GM12873 (cell line): ENCODE measurements at regions not wholly inside any gene's neighbourhood (a gene's known extent, or its start where the extent isn't known, plus 50 kb on each side); places are given as distances from the start of the nearest gene placed in this dataset.

Experiments used
- TF ChIP-seq, protein P1 (sequence below): IDR thresholded peaks from 2 replicates; pipeline ENCODE4 v1.5.1; 2012; ENCODE audit warnings: low read depth, mild to moderate bottlenecking, moderate library complexity, low read length, control low read depth; ENCODE audit not compliant: insufficient read depth; ENCODE audit errors: missing control alignments

DNA sequence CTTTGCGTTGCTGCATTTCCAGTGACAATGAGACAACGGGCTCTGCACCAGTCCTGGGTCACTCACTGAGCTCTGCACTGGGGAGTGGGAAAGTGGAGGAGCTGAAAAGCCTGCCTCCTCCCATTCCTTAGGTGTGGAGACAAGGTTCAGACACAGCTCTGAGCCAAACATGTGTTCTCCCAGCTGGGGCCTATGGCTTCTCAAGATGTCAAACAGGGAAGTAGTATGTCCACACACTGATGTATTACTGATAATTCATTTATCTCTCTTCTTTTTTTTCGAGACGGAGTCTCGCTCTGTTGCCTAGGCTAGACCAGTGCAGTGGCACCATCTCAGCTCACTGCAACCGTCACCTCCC, 90.2 kb upstream of the SLC4A7 start:
- TF ChIP-seq, protein P1, sequence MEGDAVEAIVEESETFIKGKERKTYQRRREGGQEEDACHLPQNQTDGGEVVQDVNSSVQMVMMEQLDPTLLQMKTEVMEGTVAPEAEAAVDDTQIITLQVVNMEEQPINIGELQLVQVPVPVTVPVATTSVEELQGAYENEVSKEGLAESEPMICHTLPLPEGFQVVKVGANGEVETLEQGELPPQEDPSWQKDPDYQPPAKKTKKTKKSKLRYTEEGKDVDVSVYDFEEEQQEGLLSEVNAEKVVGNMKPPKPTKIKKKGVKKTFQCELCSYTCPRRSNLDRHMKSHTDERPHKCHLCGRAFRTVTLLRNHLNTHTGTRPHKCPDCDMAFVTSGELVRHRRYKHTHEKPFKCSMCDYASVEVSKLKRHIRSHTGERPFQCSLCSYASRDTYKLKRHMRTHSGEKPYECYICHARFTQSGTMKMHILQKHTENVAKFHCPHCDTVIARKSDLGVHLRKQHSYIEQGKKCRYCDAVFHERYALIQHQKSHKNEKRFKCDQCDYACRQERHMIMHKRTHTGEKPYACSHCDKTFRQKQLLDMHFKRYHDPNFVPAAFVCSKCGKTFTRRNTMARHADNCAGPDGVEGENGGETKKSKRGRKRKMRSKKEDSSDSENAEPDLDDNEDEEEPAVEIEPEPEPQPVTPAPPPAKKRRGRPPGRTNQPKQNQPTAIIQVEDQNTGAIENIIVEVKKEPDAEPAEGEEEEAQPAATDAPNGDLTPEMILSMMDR = no peak

DNA sequence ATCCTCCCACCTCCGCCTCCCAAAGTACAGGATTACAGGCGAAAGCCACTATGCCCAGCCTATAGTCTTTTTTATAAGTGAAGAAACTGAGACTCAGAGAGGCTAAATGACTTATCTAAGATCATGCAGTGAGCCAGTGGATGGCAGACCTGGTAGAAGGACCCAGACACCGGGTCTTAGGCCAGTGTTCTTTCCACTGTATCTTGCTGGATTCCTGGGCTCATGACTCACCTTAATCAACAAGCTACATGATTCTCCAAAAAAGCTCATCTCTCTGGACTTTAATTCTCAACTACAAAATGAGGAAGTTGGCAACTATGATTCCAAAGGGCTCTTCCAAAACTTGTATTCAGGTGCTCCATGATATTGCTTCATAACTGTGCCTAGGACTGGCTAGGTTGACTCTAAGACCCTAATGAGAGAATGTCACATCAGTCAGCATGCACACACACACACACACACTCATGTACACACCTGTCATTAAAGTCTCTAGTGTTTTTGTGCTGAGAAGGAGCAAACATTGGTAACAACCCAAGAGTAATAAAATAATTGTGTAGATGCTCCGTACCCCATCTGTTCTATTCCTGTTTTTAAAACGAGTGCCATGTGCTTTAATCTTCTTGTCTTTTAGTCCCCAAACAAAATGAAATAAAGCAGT, 89.7 kb upstream of the SLC4A7 start:
- TF ChIP-seq, protein P1 = no peak

DNA sequence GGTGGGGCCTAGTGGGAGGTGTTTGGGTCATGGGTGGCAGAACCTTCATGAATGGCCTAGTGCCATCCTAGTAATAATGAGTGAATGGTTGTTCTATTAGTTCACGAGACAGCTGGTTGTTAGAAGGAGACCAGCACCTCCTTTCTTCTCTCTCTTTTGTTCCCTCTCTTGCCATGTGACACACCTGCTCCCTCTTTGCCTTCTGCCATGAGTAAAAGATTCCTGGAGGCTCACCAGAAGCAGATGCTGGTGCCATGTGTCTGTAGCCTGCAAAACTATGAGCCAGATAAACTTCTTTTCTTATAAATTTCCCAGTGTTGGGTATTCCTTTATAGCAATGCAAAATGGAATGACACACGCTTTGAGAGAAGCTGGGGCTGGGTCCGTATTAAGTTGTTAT, 89.0 kb upstream of the SLC4A7 start:
- TF ChIP-seq, protein P1 = no peak

DNA sequence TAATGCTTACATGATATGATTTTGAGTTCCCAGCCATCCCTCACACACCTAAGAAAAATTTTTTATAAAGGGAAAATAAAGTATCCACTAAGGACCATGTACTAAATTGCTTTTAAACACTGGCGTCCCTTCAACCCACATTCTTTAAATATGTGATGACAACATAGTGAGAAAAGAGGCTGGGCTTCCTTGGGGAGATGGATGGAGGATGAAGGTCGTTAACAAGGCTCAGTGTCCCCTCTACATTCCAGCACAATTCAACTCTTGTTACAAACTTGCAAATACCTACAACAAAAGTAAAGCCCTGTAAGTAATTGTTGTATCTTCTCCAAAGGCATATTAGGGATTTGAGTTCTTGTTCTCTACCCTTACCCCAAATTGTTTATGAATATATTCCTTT, 87.2 kb upstream of the SLC4A7 start:
- TF ChIP-seq, protein P1 = no peak

DNA sequence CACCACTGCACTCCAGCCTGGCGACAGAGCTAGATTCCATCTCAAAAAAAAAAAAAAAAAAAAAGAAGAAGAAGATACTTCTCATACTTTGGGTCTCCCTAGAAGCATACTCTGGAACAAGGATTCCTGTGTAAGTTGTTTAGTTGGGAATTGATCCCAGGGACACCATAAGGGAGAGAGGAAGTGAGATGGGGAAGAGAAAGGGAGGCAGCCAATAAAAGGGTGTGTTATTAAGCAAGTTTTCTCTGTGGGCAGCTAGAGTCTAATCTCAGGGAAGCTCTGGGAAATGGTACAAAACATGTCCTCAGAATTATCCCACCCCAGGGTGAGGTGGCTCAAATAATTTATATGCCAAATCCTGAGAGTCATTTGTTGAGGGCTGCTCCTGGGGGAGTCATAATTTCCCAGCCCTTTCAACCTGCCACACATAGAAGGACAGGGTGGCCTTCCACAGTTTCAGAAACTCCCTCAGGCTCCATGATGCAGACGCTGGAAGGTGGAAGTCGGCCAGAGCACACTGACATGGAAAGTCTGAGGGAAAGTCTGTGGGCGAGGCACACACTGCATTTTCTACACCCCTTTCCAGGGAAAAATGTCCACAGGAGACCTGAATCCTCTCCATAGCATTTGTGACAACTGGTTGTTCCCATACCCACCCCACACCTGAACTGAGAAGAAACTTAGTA, 86.4 kb upstream of the SLC4A7 start:
- TF ChIP-seq, protein P1 = no peak

DNA sequence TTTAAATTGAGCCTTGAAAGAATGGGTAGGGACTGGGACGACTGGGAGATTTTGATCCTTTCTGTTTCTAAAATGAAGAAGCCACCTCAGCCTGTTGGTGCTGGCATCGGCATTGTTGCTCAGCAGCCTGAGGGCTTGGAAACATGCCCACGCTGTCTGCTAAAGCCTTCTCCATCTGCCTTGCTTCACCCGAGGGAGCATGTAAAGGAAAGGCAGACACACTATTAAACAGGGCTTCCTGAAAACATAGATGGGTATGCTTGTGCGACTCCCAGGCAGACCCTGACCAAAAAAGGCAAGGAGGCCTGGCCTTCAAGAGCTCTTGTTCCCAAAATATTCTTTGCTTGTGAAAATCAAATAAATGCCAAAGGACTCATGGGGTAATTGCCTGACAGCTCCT, 84.2 kb upstream of the SLC4A7 start:
- TF ChIP-seq, protein P1 = no peak

DNA sequence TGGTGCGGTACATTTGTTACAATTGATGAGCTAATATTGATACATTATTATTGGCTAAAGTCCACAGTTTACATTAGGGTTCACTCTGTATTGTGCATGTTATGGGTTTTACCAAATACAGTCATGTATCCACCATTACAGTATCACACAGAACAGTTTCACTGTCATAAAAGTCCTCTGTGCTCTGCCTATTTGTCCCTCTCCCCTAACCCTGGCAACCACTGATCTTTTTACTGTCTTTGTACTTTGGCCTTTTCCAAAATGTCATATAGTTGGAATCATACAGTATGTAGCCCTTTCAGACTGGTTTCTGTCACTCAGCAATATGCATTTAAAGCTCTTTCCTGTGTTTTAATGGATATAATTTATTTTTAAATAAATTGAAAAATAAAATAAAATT, 83.1 kb upstream of the SLC4A7 start:
- TF ChIP-seq, protein P1 = no peak
